CD4-positive, alpha-beta memory T cell (primary cell): ENCODE measurements at regions not wholly inside any gene's neighbourhood (a gene's known extent, or its start where the extent isn't known, plus 50 kb on each side); places are given as distances from the start of the nearest gene placed in this dataset.

Experiments
- CTCF ChIA-PET: fragments of 350-600 bp; sonication (Branson Sonifier 250); formaldehyde crosslinking; loops from one replicate; lab custom pipeline; 2021; ENCODE audit warnings: inconsistent platforms; ENCODE audit not compliant: partially characterized antibody; lab: Charles Lee
- POLR2A ChIA-PET: fragments of 350-600 bp; sonication (Branson Sonifier 250); formaldehyde crosslinking; loops from one replicate; lab custom pipeline; 2021; ENCODE audit not compliant: partially characterized antibody; lab: Charles Lee
- DNase-seq, 5 donors: peaks; one replicate each; pipeline versions ENCODE4 v3.0.0 to v3.0.0-alpha.2; 2020 to 2022; ENCODE audit warnings: mixed read lengths in 1 of 5
- H3K27ac ChIP-seq: one replicate; pipeline ENCODE4 v1.7.0; 2013; ENCODE audit warnings: low read depth, low read length
- H3K27me3 ChIP-seq: 2 replicates; pipeline ENCODE4 v1.7.0; 2013; ENCODE audit warnings: mild to moderate bottlenecking, low read length, moderate library complexity; ENCODE audit not compliant: insufficient read depth
- H3K36me3 ChIP-seq: 2 replicates; pipeline ENCODE4 v1.7.0; 2013; ENCODE audit warnings: mild to moderate bottlenecking, low read length, moderate library complexity; ENCODE audit not compliant: insufficient read depth
- H3K4me1 ChIP-seq: 2 replicates; pipeline ENCODE4 v1.7.0; 2013; ENCODE audit warnings: mild to moderate bottlenecking, low read length, moderate library complexity; ENCODE audit not compliant: insufficient read depth
- H3K4me3 ChIP-seq, 2 donors: one replicate each; pipeline ENCODE4 v1.7.0; 2013; ENCODE audit warnings: low read length in 2 of 2, mild to moderate bottlenecking in 1 of 2
- H3K9me3 ChIP-seq, 2 donors: one replicate each; pipeline ENCODE4 v1.7.0; 2013; ENCODE audit warnings: low read length in 2 of 2, control low read depth in 1 of 2; ENCODE audit not compliant: control insufficient read depth in 1 of 2
- H3K27ac Mint-ChIP-seq, 7 donors: one replicate each; pipeline ENCODE4 v1.8.0; 2020 to 2021; ENCODE audit warnings: mixed read lengths in 7 of 7, mild to moderate bottlenecking in 6 of 7, inconsistent platforms in 3 of 7, moderate library complexity in 3 of 7
- H3K27me3 Mint-ChIP-seq, 2 donors: one replicate each; pipeline ENCODE4 v1.8.0; 2020 to 2021; ENCODE audit warnings: mixed read lengths in 2 of 2
- H3K36me3 Mint-ChIP-seq, 2 donors: one replicate each; pipeline ENCODE4 v1.8.0; 2020 to 2021; ENCODE audit warnings: mixed read lengths in 2 of 2, inconsistent platforms in 1 of 2, mild to moderate bottlenecking in 1 of 2
- H3K4me1 Mint-ChIP-seq, 4 donors: one replicate each; pipeline ENCODE4 v1.8.0; 2020 to 2021; ENCODE audit warnings: mixed read lengths in 4 of 4, mild to moderate bottlenecking in 1 of 4
- H3K4me3 Mint-ChIP-seq, 8 donors: one replicate each; pipeline ENCODE4 v1.8.0; 2020 to 2021; ENCODE audit warnings: mixed read lengths in 8 of 8, mild to moderate bottlenecking in 7 of 8, moderate library complexity in 6 of 8, inconsistent platforms in 3 of 8
- H3K9me3 Mint-ChIP-seq, 8 donors: one replicate each; pipeline ENCODE4 v1.8.0; 2020 to 2021; ENCODE audit warnings: mixed read lengths in 8 of 8, mild to moderate bottlenecking in 5 of 8, inconsistent platforms in 3 of 8, moderate library complexity in 1 of 8
- intact Hi-C: fragments of 100-400 bp; cut with micrococcal nuclease; formaldehyde crosslinking; loops from one replicate; pipeline ENCODE4 v1.15.1; 2023

- H3K27ac ChIP-seq, result no peak overlapping the region
- Mint-ChIP-seq H3K27me3 (peaks cover 0 to 3% of the 10 kb centered on the region in 2 donors), H3K36me3 (no peaks in the 10 kb centered on the region), H3K4me1 (no peaks in the 10 kb centered on the region), H3K27ac (no peak overlapping the region), H3K4me3 (no peak overlapping the region), H3K9me3 (no peaks in the 10 kb centered on the region)
- no peaks in the 10 kb centered on the region for H3K27me3 ChIP-seq
- no peaks in the 10 kb centered on the region for H3K4me1 ChIP-seq
- intact Hi-C loops, result no loop called here
- DNase-seq, result no peak
- POLR2A ChIA-PET, result no interaction called here
- H3K9me3 ChIP-seq, result no peaks in the 10 kb centered on the region
- CTCF ChIA-PET, result no interaction called here
- H3K4me3 ChIP-seq, result no peak overlapping the region
- H3K36me3 ChIP-seq, result no peaks in the 10 kb centered on the region
Observed at GRCh38 chr11:130637566-130637965, 189.1 kb downstream of the ADAMTS15 start.

- no peaks in the 10 kb centered on the region for H3K36me3 Mint-ChIP-seq
- no peaks in the 10 kb centered on the region for H3K4me1 ChIP-seq
- no peaks in the 10 kb centered on the region for H3K36me3 ChIP-seq
- ChIA-PET CTCF (no interaction called here), POLR2A (no interaction called here)
- H3K27me3 Mint-ChIP-seq, result peaks cover 3% of the 10 kb centered on the region in 2 donors
- H3K4me1 Mint-ChIP-seq, result no peaks in the 10 kb centered on the region
- no peak overlapping the region for H3K27ac ChIP-seq
- no peaks in the 10 kb centered on the region for H3K27me3 ChIP-seq
- H3K9me3 ChIP-seq, result no peaks in the 10 kb centered on the region
- no peak overlapping the region for H3K27ac Mint-ChIP-seq
- H3K4me3 ChIP-seq, result no peak overlapping the region
- H3K4me3 Mint-ChIP-seq, result no peak overlapping the region
- DNase-seq, result no peak
- intact Hi-C loops, result no loop called here
- no peaks in the 10 kb centered on the region for H3K9me3 Mint-ChIP-seq
Observed at GRCh38 chr11:130638033-130638432, 189.6 kb downstream of the ADAMTS15 start.

- Mint-ChIP-seq H3K9me3 (no peaks in the 10 kb centered on the region), H3K27ac (no peak overlapping the region), H3K4me3 (no peak overlapping the region), H3K36me3 (no peaks in the 10 kb centered on the region), H3K4me1 (no peaks in the 10 kb centered on the region), H3K27me3 (peaks cover 3% of the 10 kb centered on the region in 2 donors)
- ChIA-PET CTCF (no interaction called here), POLR2A (no interaction called here)
- no peaks in the 10 kb centered on the region for H3K9me3 ChIP-seq
- no peak for DNase-seq
- no peak overlapping the region for H3K4me3 ChIP-seq
- no peaks in the 10 kb centered on the region for H3K4me1 ChIP-seq
- H3K36me3 ChIP-seq, result no peaks in the 10 kb centered on the region
- no peaks in the 10 kb centered on the region for H3K27me3 ChIP-seq
- intact Hi-C loops, result no loop called here
- no peak overlapping the region for H3K27ac ChIP-seq
Observed at GRCh38 chr11:130638624-130639023, 190.2 kb downstream of the ADAMTS15 start.

GRCh38 chr11:130639369-130639768, 190.9 kb downstream of the ADAMTS15 start:
- no peaks in the 10 kb centered on the region for H3K36me3 Mint-ChIP-seq
- H3K4me1 ChIP-seq, result no peaks in the 10 kb centered on the region
- DNase-seq, result no peak
- no peaks in the 10 kb centered on the region for H3K9me3 Mint-ChIP-seq
- no peaks in the 10 kb centered on the region for H3K36me3 ChIP-seq
- CTCF ChIA-PET, result no interaction called here
- no peak overlapping the region for H3K4me3 Mint-ChIP-seq
- H3K27ac ChIP-seq, result no peak overlapping the region
- no peaks in the 10 kb centered on the region for H3K9me3 ChIP-seq
- intact Hi-C loops, result no loop called here
- no peaks in the 10 kb centered on the region for H3K27me3 ChIP-seq
- H3K27me3 Mint-ChIP-seq, result peaks cover 2 to 3% of the 10 kb centered on the region in 2 donors
- POLR2A ChIA-PET, result no interaction called here
- H3K4me1 Mint-ChIP-seq, result no peaks in the 10 kb centered on the region
- H3K4me3 ChIP-seq, result no peak overlapping the region
- H3K27ac Mint-ChIP-seq, result no peak overlapping the region

- no peaks in the 10 kb centered on the region for H3K36me3 Mint-ChIP-seq
- no peaks in the 10 kb centered on the region for H3K4me1 Mint-ChIP-seq
- no peak overlapping the region for H3K27ac ChIP-seq
- H3K9me3 Mint-ChIP-seq, result no peaks in the 10 kb centered on the region
- no peak overlapping the region for H3K4me3 Mint-ChIP-seq
- no peaks in the 10 kb centered on the region for H3K4me1 ChIP-seq
- ChIA-PET POLR2A (no interaction called here), CTCF (no interaction called here)
- no peaks in the 10 kb centered on the region for H3K36me3 ChIP-seq
- no peaks in the 10 kb centered on the region for H3K27me3 ChIP-seq
- H3K27ac Mint-ChIP-seq, result no peak overlapping the region
- intact Hi-C loops, result no loop called here
- DNase-seq, result no peak
- no peaks in the 10 kb centered on the region for H3K9me3 ChIP-seq
- no peak overlapping the region for H3K4me3 ChIP-seq
- H3K27me3 Mint-ChIP-seq, result peaks cover 2 to 3% of the 10 kb centered on the region in 2 donors
Observed at GRCh38 chr11:130640526-130640925, 192.1 kb downstream of the ADAMTS15 start.

GRCh38 chr11:130641876-130642275, 193.4 kb downstream of the ADAMTS15 start:
- no peaks in the 10 kb centered on the region for H3K4me1 ChIP-seq
- no peaks in the 10 kb centered on the region for H3K27me3 ChIP-seq
- H3K27ac Mint-ChIP-seq, result no peak overlapping the region
- H3K4me1 Mint-ChIP-seq, result no peaks in the 10 kb centered on the region
- ChIA-PET CTCF (no interaction called here), POLR2A (no interaction called here)
- intact Hi-C loops, result no loop called here
- no peaks in the 10 kb centered on the region for H3K36me3 Mint-ChIP-seq
- H3K4me3 Mint-ChIP-seq, result no peak overlapping the region
- no peak for DNase-seq
- H3K4me3 ChIP-seq, result no peak overlapping the region
- H3K9me3 Mint-ChIP-seq, result no peaks in the 10 kb centered on the region
- no peak overlapping the region for H3K27ac ChIP-seq
- no peaks in the 10 kb centered on the region for H3K9me3 ChIP-seq
- H3K27me3 Mint-ChIP-seq, result peaks cover 2 to 3% of the 10 kb centered on the region in 2 donors
- no peaks in the 10 kb centered on the region for H3K36me3 ChIP-seq

- intact Hi-C loops, result no loop called here
- Histone ChIP-seq H3K4me1 (no peaks in the 10 kb centered on the region), H3K27me3 (no peaks in the 10 kb centered on the region), H3K27ac (no peak overlapping the region), H3K9me3 (no peaks in the 10 kb centered on the region), H3K36me3 (no peaks in the 10 kb centered on the region), H3K4me3 (no peak overlapping the region)
- H3K4me1 Mint-ChIP-seq, result no peaks in the 10 kb centered on the region
- no peak for DNase-seq
- no peak overlapping the region for H3K4me3 Mint-ChIP-seq
- no peaks in the 10 kb centered on the region for H3K9me3 Mint-ChIP-seq
- no peak overlapping the region for H3K27ac Mint-ChIP-seq
- H3K36me3 Mint-ChIP-seq, result no peaks in the 10 kb centered on the region
- H3K27me3 Mint-ChIP-seq, result peaks cover 2 to 3% of the 10 kb centered on the region in 2 donors
- POLR2A ChIA-PET, result no interaction called here
- CTCF ChIA-PET, result no interaction called here
Observed at GRCh38 chr11:130642994-130643393, 194.5 kb downstream of the ADAMTS15 start.

- ChIA-PET CTCF (no interaction called here), POLR2A (no interaction called here)
- H3K36me3 ChIP-seq, result no peaks in the 10 kb centered on the region
- H3K27me3 ChIP-seq, result no peaks in the 10 kb centered on the region
- no peak overlapping the region for H3K27ac ChIP-seq
- H3K9me3 ChIP-seq, result no peaks in the 10 kb centered on the region
- Mint-ChIP-seq H3K36me3 (no peaks in the 10 kb centered on the region), H3K27ac (no peak overlapping the region), H3K9me3 (no peaks in the 10 kb centered on the region), H3K4me1 (no peaks in the 10 kb centered on the region), H3K4me3 (no peak overlapping the region), H3K27me3 (peaks cover 2 to 3% of the 10 kb centered on the region in 2 donors)
- H3K4me1 ChIP-seq, result no peaks in the 10 kb centered on the region
- intact Hi-C loops, result no loop called here
- no peak overlapping the region for H3K4me3 ChIP-seq
- DNase-seq, result no peak
Observed at GRCh38 chr11:130644187-130644586, 195.7 kb downstream of the ADAMTS15 start.
